ENCODE measurements at regions not wholly inside any gene's neighbourhood (a gene's known extent, or its start where the extent isn't known, plus 50 kb on each side); places are given as distances from the start of the nearest gene placed in this dataset.

DNA sequence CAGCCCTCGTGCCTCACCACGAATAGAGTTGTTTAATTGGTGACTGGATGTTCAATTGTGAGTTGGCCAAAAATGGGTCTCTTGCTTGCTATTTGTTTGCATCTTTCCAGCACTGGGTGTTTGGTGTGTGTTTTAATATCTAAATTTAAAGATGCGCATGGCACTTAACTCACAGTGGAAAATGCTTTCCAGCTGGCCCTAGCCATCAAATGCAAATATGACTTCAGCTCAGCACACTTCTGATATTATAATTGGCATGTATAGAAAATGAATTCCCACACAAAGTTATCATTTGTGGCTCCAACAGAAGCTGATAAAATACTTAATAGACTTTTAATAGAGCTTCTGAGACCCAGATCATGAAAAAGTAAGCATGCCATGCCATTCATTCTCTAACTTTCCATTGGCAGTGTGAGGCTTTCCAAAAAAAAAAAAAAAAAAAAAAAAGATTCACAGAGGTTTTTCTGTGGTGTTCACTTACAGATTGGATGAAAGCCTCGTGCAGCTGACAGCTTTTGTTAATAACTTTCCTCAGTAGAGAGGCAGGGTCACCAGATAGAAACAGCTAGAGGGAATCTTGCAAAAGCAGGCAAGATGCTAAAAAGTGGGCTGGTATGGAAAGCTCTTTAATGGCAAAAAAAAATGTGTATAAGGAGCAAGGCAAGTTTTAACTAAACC lies 425.2 kb downstream of the GALC start:
- TF ChIP-seq, protein P1, sequence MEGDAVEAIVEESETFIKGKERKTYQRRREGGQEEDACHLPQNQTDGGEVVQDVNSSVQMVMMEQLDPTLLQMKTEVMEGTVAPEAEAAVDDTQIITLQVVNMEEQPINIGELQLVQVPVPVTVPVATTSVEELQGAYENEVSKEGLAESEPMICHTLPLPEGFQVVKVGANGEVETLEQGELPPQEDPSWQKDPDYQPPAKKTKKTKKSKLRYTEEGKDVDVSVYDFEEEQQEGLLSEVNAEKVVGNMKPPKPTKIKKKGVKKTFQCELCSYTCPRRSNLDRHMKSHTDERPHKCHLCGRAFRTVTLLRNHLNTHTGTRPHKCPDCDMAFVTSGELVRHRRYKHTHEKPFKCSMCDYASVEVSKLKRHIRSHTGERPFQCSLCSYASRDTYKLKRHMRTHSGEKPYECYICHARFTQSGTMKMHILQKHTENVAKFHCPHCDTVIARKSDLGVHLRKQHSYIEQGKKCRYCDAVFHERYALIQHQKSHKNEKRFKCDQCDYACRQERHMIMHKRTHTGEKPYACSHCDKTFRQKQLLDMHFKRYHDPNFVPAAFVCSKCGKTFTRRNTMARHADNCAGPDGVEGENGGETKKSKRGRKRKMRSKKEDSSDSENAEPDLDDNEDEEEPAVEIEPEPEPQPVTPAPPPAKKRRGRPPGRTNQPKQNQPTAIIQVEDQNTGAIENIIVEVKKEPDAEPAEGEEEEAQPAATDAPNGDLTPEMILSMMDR (IDR thresholded peaks at IDR 0.05): no peak
- H3K9me3 ChIP-seq (ENCODE audit: control insufficient read depth, insufficient read depth, low read length): peaks cover 7% of the 10 kb centered on the region
- Mint-ChIP-seq H3K27ac (no peak overlapping the region), H3K9me3 (peaks cover 7% of the 10 kb centered on the region in 2 donors), H3K4me1 (no peaks in the 10 kb centered on the region), H3K4me3 (no peak overlapping the region), H3K27me3 (ENCODE audit: low read depth in 2 of 2) (no peaks in the 10 kb centered on the region), H3K36me3 (no peaks in the 10 kb centered on the region)
- no peak overlapping the region for H3K4me3 ChIP-seq (ENCODE audit: low read length)
- no peak for ATAC-seq
- intact Hi-C loops (cut with micrococcal nuclease): no loop called here
- WGBS (ENCODE audit: insufficient coverage): 58% methylated on average over 3 of the region's 4 CpGs
- no peak for DNase-seq
- no peak overlapping the region for H3K27ac ChIP-seq (ENCODE audit: low read length)
- no peaks in the 10 kb centered on the region for H3K36me3 ChIP-seq (ENCODE audit: control insufficient read depth, insufficient read depth, low read length)
- H3K4me1 ChIP-seq (ENCODE audit: control insufficient read depth, insufficient read depth, low read length): no peaks in the 10 kb centered on the region
- no peaks in the 10 kb centered on the region for H3K27me3 ChIP-seq (ENCODE audit: control insufficient read depth, insufficient read depth, low read length)

DNA sequence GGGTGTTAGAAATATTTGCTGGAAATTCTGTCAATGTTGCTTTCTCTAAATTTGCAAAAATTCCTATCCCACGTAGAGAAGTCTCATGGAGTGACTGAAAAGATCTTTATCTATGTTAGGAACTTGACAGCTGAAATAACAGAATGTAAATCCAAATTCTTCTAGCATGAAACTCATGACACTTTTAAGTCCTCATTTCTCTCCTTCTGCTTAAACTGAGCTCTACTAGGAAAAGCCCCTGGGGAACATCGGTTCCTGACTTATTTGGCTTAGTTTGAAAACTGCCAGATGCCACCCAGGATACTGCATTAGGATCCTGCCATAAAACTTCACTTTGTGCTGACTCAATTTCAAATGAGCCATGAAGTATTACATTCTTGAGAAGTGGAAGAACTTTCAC lies 426.0 kb downstream of the GALC start:
- Mint-ChIP-seq H3K27ac (no peak overlapping the region), H3K9me3 (peaks cover 7 to 10% of the 10 kb centered on the region in 2 donors), H3K27me3 (ENCODE audit: low read depth in 2 of 2) (no peaks in the 10 kb centered on the region), H3K4me3 (no peak overlapping the region), H3K36me3 (no peaks in the 10 kb centered on the region), H3K4me1 (no peaks in the 10 kb centered on the region)
- intact Hi-C loops (cut with micrococcal nuclease): no loop called here
- no peak for ATAC-seq
- TF ChIP-seq, protein P1 (IDR thresholded peaks at IDR 0.05): no peak
- WGBS (ENCODE audit: insufficient coverage): 33% methylated on average over 2 of the region's 2 CpGs
- Histone ChIP-seq H3K36me3 (ENCODE audit: control insufficient read depth, insufficient read depth, low read length) (no peaks in the 10 kb centered on the region), H3K27ac (ENCODE audit: low read length) (no peak overlapping the region), H3K4me1 (ENCODE audit: control insufficient read depth, insufficient read depth, low read length) (no peaks in the 10 kb centered on the region), H3K9me3 (ENCODE audit: control insufficient read depth, insufficient read depth, low read length) (peaks cover 7% of the 10 kb centered on the region), H3K4me3 (ENCODE audit: low read length) (no peak overlapping the region), H3K27me3 (ENCODE audit: control insufficient read depth, insufficient read depth, low read length) (no peaks in the 10 kb centered on the region)
- DNase-seq: no peak

DNA sequence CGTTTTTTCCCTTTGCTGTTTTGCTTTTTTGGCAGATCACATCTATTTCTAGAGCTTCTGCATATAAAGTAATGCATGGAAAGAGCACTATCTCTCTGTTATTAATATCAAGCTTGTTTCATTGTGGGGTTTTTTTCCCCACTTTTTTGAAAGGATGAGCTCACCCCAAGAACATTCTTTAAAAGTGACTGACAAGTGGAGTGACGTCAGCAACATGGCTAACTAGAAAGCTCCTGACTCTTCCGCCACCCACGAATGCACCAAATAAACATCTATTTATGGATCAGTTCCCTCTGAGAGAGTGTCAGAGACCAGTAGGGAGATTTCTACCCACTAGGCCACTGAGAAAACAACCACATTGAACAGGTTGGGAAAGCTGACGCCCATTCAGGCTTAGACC lies 445.4 kb downstream of the GALC start:
- Histone ChIP-seq H3K9me3 (ENCODE audit: control insufficient read depth, insufficient read depth, low read length) (peaks cover 5% of the 10 kb centered on the region), H3K27me3 (ENCODE audit: control insufficient read depth, insufficient read depth, low read length) (no peaks in the 10 kb centered on the region), H3K4me3 (ENCODE audit: low read length) (no peak overlapping the region), H3K36me3 (ENCODE audit: control insufficient read depth, insufficient read depth, low read length) (no peaks in the 10 kb centered on the region), H3K27ac (ENCODE audit: low read length) (no peak overlapping the region), H3K4me1 (ENCODE audit: control insufficient read depth, insufficient read depth, low read length) (no peaks in the 10 kb centered on the region)
- Mint-ChIP-seq H3K9me3 (peaks cover 15 to 16% of the 10 kb centered on the region in 2 donors), H3K27me3 (ENCODE audit: low read depth in 2 of 2) (no peaks in the 10 kb centered on the region), H3K4me1 (no peaks in the 10 kb centered on the region), H3K27ac (no peak overlapping the region), H3K36me3 (no peaks in the 10 kb centered on the region), H3K4me3 (no peak overlapping the region)
- 63% methylated on average over 5 of the region's 5 CpGs for WGBS (ENCODE audit: insufficient coverage)
- ATAC-seq: no peak
- intact Hi-C loops (cut with micrococcal nuclease): no loop called here
- TF ChIP-seq, protein P1 (IDR thresholded peaks at IDR 0.05): no peak
- no peak for DNase-seq

DNA sequence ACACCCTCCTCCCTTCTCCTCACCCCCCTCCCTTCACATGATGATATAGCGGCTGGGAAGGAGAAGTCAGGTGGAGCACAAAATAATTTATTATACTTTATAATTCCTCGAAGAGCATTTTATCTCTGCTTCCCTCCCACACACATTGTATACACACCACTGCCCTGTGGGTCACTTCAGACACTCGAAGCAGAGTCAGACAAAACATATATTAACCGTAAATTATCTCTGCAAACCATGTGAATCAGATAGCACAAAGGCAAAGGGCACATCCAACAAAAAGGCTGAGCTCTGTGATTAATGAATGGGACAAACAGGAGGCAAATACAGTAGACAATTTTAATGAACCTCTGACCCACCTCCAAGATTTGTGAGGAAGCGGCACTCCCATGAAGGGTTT lies 450.7 kb downstream of the GALC start:
- H3K36me3 Mint-ChIP-seq: peaks cover 10% of the 10 kb centered on the region
- no peaks in the 10 kb centered on the region for H3K27me3 Mint-ChIP-seq (ENCODE audit: low read depth in 2 of 2)
- H3K4me3 Mint-ChIP-seq: no peak overlapping the region
- H3K27ac ChIP-seq (ENCODE audit: low read length): no peak overlapping the region
- WGBS (ENCODE audit: insufficient coverage): 81% methylated on average over 5 of the region's 5 CpGs
- H3K9me3 ChIP-seq (ENCODE audit: control insufficient read depth, insufficient read depth, low read length): no peaks in the 10 kb centered on the region
- TF ChIP-seq, protein P1 (IDR thresholded peaks at IDR 0.05): no peak
- intact Hi-C loops (cut with micrococcal nuclease): no loop called here
- no peaks in the 10 kb centered on the region for H3K27me3 ChIP-seq (ENCODE audit: control insufficient read depth, insufficient read depth, low read length)
- no peaks in the 10 kb centered on the region for H3K36me3 ChIP-seq (ENCODE audit: control insufficient read depth, insufficient read depth, low read length)
- H3K4me3 ChIP-seq (ENCODE audit: low read length): no peak overlapping the region
- no peak for DNase-seq
- no peaks in the 10 kb centered on the region for H3K4me1 ChIP-seq (ENCODE audit: control insufficient read depth, insufficient read depth, low read length)
- no peaks in the 10 kb centered on the region for H3K4me1 Mint-ChIP-seq
- H3K27ac Mint-ChIP-seq: no peak overlapping the region
- peaks cover 21 to 22% of the 10 kb centered on the region in 2 donors for H3K9me3 Mint-ChIP-seq
- ATAC-seq: no peak
